Neutrophil (primary cell): ENCODE measurements at regions not wholly inside any gene's neighbourhood (a gene's known extent, or its start where the extent isn't known, plus 50 kb on each side); places are given as distances from the start of the nearest gene placed in this dataset.

Experiments
- H3K27ac ChIP-seq: fragments of 200-600 bp; sonication (generic); 2 replicates; pipeline ENCODE4 v1.5.1; 2016; ENCODE audit warnings: mild to moderate bottlenecking, moderate library complexity
- H3K27me3 ChIP-seq: fragments of 200-600 bp; sonication (generic); 2 replicates; pipeline ENCODE4 v1.6.0; 2016; ENCODE audit warnings: mild to moderate bottlenecking
- H3K36me3 ChIP-seq: fragments of 200-600 bp; sonication (generic); 2 replicates; pipeline ENCODE4 v1.5.1; 2017
- H3K4me1 ChIP-seq, 2 experiments: fragments of 200-600 bp in 1 of 2; sonication (generic) in 1 of 2; 1 replicate in 1 of 2; 2 replicates in 1 of 2; pipeline versions ENCODE4 v1.5.1 to v1.6.1; 2013 to 2016; ENCODE audit warnings: low read depth in 1 of 2, low read length in 1 of 2, mild to moderate bottlenecking in 1 of 2, moderate library complexity in 1 of 2; ENCODE audit not compliant: control insufficient read depth in 1 of 2, insufficient read depth in 1 of 2
- H3K4me3 ChIP-seq, 2 experiments: fragments of 200-600 bp in 1 of 2; sonication (generic) in 1 of 2; 1 replicate in 1 of 2; 2 replicates in 1 of 2; pipeline ENCODE4 v1.5.1; 2013 to 2016; ENCODE audit warnings: low read depth in 1 of 2, low read length in 1 of 2, mild to moderate bottlenecking in 1 of 2, moderate library complexity in 1 of 2
- H3K9me3 ChIP-seq: fragments of 200-600 bp; sonication (generic); 2 replicates; pipeline ENCODE4 v1.5.1; 2016
- TF ChIP-seq, protein P1 (sequence below): fragments of 200-600 bp; sonication (generic); IDR thresholded peaks from 2 replicates; pipeline ENCODE4 v1.5.1; 2016; ENCODE audit warnings: antibody characterized with exemption

DNA sequence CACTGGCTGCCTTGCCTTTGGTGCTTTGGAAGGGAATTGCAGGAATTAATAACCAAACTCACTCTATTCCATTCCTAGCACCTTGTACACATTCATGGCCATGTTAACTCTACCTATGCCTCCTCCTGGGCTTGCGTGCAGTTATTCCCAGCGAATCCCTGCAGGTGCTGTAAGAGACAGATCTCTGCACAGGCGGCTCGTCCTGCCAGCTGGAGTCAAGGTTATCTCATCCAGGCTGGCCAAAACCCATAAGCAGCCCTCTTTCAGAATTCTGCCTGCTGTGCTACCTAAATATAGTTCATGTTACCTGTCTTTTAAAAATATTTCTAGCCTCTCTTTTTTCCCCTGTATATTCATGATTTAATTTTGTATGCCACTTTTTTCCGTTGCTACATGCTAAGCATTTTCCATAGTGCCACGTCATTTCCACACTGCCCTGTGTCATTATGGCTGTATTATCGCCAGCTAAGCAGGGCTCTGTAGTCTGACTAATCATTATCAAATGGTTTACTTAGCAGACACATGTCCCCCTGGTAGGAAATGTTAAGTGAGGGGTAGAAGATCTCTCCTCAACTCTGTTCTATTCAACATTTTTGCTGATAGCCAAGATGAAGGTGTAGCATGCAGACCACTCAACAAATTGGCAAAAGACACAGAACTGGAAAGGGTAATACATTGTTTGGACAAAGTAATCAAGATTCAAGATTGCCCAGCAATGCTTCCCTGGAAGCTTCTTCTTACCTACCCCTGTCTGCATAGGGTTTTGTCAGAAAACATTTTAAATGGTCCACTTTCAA, 79.7 kb upstream of the TAF1B start:
- TF ChIP-seq, protein P1, sequence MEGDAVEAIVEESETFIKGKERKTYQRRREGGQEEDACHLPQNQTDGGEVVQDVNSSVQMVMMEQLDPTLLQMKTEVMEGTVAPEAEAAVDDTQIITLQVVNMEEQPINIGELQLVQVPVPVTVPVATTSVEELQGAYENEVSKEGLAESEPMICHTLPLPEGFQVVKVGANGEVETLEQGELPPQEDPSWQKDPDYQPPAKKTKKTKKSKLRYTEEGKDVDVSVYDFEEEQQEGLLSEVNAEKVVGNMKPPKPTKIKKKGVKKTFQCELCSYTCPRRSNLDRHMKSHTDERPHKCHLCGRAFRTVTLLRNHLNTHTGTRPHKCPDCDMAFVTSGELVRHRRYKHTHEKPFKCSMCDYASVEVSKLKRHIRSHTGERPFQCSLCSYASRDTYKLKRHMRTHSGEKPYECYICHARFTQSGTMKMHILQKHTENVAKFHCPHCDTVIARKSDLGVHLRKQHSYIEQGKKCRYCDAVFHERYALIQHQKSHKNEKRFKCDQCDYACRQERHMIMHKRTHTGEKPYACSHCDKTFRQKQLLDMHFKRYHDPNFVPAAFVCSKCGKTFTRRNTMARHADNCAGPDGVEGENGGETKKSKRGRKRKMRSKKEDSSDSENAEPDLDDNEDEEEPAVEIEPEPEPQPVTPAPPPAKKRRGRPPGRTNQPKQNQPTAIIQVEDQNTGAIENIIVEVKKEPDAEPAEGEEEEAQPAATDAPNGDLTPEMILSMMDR: no peak
- Histone ChIP-seq H3K36me3 (no peaks in the 10 kb centered on the region), H3K27ac (no peak overlapping the region), H3K4me1 (no peaks in the 10 kb centered on the region), H3K9me3 (no peaks in the 10 kb centered on the region), H3K27me3 (peaks cover 21% of the 10 kb centered on the region), H3K4me3 (no peak overlapping the region)

DNA sequence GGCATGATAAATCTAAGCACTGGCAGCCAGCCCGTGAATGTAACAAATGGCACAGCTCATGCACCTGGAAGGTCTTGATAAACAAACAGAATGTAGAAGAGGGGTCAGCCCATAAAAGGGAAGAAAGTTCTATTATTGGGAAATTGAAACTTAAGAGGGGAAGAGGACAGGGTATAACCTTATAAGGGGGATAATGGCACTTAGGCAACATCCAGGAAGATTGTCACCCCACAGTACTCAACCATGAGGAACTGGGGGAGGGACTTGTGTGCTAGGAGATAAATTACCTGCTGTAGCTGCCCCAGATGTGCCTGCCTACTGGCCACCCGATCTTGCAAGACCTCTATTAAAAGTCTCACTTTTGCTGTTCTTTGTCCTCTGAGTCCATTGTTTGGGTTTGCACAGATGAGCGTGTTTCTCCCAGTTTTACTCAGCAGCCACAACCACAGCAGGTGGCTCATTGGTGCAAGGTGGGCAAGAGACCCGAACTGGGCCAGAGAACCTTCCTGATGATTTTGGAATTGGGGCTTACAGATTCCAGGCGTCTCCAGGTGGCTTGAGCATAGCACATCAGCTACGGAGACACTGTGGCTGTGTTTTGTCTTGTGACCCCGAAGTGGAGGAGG, 79.0 kb upstream of the TAF1B start:
- Histone ChIP-seq H3K27me3 (peaks cover 14% of the 10 kb centered on the region), H3K27ac (no peak overlapping the region), H3K9me3 (no peaks in the 10 kb centered on the region), H3K4me3 (no peak overlapping the region), H3K4me1 (no peaks in the 10 kb centered on the region), H3K36me3 (no peaks in the 10 kb centered on the region)
- TF ChIP-seq, protein P1: no peak

DNA sequence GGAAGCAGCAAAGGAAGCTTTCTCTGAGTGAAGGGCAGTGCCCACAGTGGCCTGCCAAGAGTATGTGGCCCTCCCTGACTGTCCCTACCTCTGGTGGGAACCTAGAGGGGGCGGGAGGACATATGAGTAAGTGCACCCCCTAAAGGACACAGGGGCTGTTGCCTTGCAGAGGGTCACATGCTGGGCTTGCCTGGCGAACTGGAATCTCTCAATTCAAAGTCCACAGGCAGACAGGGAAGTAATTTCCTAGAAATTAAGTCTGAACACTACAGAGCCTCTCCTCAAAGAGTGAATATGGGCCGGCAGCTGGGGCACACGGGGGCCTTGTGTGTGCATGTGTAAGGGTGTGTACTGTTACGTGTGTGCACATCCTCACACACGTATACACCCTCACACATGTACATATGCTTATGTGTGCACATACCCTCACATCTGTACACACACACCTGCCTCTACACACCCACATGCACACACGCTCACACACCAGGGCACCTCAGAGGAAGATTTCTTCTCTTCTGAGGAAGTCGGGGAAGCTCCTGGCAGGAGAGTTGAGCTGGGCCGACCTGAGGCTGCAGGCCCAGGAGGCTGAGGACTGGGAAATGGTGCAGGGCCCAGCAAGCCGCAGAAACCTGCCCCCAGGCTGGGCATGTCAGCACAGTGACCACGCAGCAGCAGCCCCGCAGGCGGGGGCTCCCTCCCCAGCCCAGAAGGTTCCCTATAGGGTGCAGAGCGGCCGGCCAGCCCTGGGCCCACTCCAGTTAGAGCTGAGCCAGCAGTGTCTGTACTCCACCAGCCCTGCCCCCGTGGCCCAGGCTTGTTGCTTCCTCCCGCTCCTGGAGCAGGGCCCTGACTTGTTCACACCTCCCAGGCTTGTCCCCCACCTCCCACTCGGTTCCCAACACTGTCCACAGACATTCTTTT, 77.4 kb upstream of the TAF1B start:
- no peaks in the 10 kb centered on the region for H3K27me3 ChIP-seq
- H3K36me3 ChIP-seq: no peaks in the 10 kb centered on the region
- TF ChIP-seq, protein P1: no peak
- H3K27ac ChIP-seq: no peak overlapping the region
- no peak overlapping the region for H3K4me3 ChIP-seq
- H3K9me3 ChIP-seq: no peaks in the 10 kb centered on the region
- no peaks in the 10 kb centered on the region for H3K4me1 ChIP-seq

DNA sequence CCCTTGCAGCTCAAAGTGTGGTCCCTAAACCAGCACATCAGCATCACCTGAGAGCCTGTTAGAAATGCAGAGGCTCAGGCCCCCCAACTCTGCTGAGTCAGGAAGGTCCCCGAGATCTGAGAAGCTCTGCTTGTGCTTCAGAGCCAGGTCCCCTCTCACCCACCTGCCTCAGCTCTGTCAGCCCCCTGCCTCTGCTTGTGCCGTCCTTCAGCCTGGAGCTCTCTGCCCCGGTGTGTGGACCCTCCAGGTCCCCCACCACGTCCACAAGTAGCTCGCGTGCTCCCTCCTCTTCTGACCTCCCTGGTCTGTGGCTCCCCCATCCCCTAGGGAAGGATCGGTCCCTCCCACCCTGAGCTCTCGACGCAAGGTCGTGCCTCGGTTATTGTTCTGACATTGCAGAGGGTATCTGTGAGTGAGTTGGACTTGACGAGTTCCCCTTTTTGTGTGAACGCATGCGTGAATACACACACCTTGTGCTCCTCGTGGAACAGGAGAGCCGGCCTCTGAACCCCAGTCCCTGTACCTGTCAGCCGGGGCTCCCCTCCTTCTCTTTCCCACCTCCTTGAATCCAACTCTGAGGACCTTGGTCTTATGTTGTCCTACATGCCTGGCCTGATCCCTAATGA, 75.5 kb upstream of the TAF1B start:
- Histone ChIP-seq H3K36me3 (no peaks in the 10 kb centered on the region), H3K27ac (no peak overlapping the region), H3K4me1 (no peaks in the 10 kb centered on the region), H3K27me3 (no peaks in the 10 kb centered on the region), H3K9me3 (no peaks in the 10 kb centered on the region), H3K4me3 (no peak overlapping the region)
- TF ChIP-seq, protein P1: no peak

DNA sequence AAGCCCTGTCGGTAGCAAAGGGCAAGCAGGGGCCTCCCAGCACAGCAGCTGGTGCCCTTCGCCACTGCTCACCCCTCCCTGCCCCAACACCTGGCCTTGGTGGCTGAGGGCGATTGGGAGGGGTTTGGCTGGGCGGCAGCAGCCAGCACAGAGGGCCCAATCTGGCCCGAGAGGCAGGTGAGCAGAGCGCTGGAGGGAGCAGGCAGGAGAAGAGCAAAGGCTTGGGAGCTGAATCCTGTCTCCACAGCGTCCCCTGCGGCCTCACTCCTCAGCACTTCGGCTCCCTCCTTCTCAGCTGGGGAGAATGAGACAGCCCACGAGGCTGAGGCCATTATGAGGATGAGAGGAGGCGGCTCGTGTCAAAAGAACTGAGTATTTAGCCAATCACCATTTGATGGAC, 74.9 kb upstream of the TAF1B start:
- Histone ChIP-seq H3K4me1 (no peaks in the 10 kb centered on the region), H3K4me3 (no peak overlapping the region), H3K9me3 (no peaks in the 10 kb centered on the region), H3K27me3 (no peaks in the 10 kb centered on the region), H3K36me3 (no peaks in the 10 kb centered on the region), H3K27ac (no peak overlapping the region)
- TF ChIP-seq, protein P1: no peak
